Lung (tissue), 11 donors: ENCODE measurements at regions not wholly inside any gene's neighbourhood (a gene's known extent, or its start where the extent isn't known, plus 50 kb on each side); places are given as distances from the start of the nearest gene placed in this dataset.

ENCODE experiments used
- ATAC-seq: fragments of 200-7000 bp; cut with Tn5 transposase; one replicate; pipeline ENCODE4 v1.9.1; 2020; ENCODE audit warnings: moderate number of reproducible peaks; ENCODE audit not compliant: insufficient read depth, low FRiP score
- DNase-seq, 3 donors: peaks; one replicate each; pipeline ENCODE4 v3.0.0-alpha.2; 2013 to 2017
- H3K27ac ChIP-seq, 2 donors: one replicate each; pipeline ENCODE4 v1.5.1; 2013; ENCODE audit warnings: mild to moderate bottlenecking in 2 of 2, moderate library complexity in 2 of 2, control low read depth in 1 of 2, inconsistent platforms in 1 of 2, low read depth in 1 of 2, low read length in 1 of 2
- H3K27me3 ChIP-seq, 3 donors: one replicate each; pipeline ENCODE4 v1.5.1; 2013; ENCODE audit warnings: low read length in 2 of 3; ENCODE audit not compliant: control insufficient read depth in 3 of 3, insufficient read depth in 3 of 3
- H3K36me3 ChIP-seq, 4 donors: one replicate each; pipeline ENCODE4 v1.5.1; 2013; ENCODE audit warnings: low read length in 4 of 4, mild to moderate bottlenecking in 1 of 4, moderate library complexity in 1 of 4; ENCODE audit not compliant: control insufficient read depth in 4 of 4, insufficient read depth in 4 of 4
- H3K4me1 ChIP-seq, 5 donors: one replicate each; pipeline ENCODE4 v1.5.1; 2013; ENCODE audit warnings: low read length in 5 of 5, mild to moderate bottlenecking in 2 of 5, moderate library complexity in 1 of 5; ENCODE audit not compliant: control insufficient read depth in 5 of 5, insufficient read depth in 5 of 5
- H3K4me3 ChIP-seq: one replicate; pipeline ENCODE4 v1.5.1; 2013; ENCODE audit warnings: mild to moderate bottlenecking, control low read depth, moderate library complexity
- H3K9ac ChIP-seq, 2 donors: one replicate each; pipeline ENCODE4 v1.5.1; 2013; ENCODE audit warnings: low read length in 2 of 2, control low read depth in 1 of 2; ENCODE audit not compliant: insufficient read depth in 1 of 2
- H3K9me3 ChIP-seq, 4 donors: one replicate each; pipeline ENCODE4 v1.5.1; 2013; ENCODE audit warnings: low read length in 3 of 4, mild to moderate bottlenecking in 1 of 4, moderate library complexity in 1 of 4; ENCODE audit not compliant: control insufficient read depth in 4 of 4, insufficient read depth in 3 of 4
- WGBS, 2 donors: extraction: QIAGEN DNeasy Blood & Tissue Kit; methylation state at CpG; one replicate each; pipeline ENCODE4 v1.1.7; 2013; 5-methylcytosine and 5-hydroxymethylcytosine counted together
- TF ChIP-seq, protein P1 (sequence below): IDR thresholded peaks from 2 replicates; pipeline ENCODE4 v1.5.1; 2012; ENCODE audit warnings: mild to moderate bottlenecking; ENCODE audit errors: control extremely low read depth, extremely low read depth
- donor health status: control.
- donor health status: control.
- donor health status: Bipolar disorder and iron deficiency.
- donor health status: healthy.
- donor health status: DM: yes; HTN: yes; CAD: no.

GRCh38 chr10:112053895-112054294, 129.7 kb downstream of the GPAM start:
- no peak overlapping the region for H3K4me3 ChIP-seq
- ATAC-seq (no peak), DNase-seq (no peak)
- no peaks in the 10 kb centered on the region for H3K27me3 ChIP-seq
- TF ChIP-seq, protein P1, sequence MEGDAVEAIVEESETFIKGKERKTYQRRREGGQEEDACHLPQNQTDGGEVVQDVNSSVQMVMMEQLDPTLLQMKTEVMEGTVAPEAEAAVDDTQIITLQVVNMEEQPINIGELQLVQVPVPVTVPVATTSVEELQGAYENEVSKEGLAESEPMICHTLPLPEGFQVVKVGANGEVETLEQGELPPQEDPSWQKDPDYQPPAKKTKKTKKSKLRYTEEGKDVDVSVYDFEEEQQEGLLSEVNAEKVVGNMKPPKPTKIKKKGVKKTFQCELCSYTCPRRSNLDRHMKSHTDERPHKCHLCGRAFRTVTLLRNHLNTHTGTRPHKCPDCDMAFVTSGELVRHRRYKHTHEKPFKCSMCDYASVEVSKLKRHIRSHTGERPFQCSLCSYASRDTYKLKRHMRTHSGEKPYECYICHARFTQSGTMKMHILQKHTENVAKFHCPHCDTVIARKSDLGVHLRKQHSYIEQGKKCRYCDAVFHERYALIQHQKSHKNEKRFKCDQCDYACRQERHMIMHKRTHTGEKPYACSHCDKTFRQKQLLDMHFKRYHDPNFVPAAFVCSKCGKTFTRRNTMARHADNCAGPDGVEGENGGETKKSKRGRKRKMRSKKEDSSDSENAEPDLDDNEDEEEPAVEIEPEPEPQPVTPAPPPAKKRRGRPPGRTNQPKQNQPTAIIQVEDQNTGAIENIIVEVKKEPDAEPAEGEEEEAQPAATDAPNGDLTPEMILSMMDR = no peak
- H3K9me3 ChIP-seq = peaks cover 0 to 3% (median 0%) of the 10 kb centered on the region in 4 donors
- H3K9ac ChIP-seq = no peak overlapping the region
- H3K36me3 ChIP-seq = no peaks in the 10 kb centered on the region
- H3K4me1 ChIP-seq = no peaks in the 10 kb centered on the region
- no peak overlapping the region for H3K27ac ChIP-seq
- 77 to 83% methylated on average over 1 of the region's 1 CpG for WGBS, 2 donors

GRCh38 chr10:112054516-112054915, 129.0 kb downstream of the GPAM start:
- Histone ChIP-seq H3K9me3 (peaks cover 0 to 3% (median 0%) of the 10 kb centered on the region in 4 donors), H3K36me3 (no peaks in the 10 kb centered on the region), H3K27ac (no peak overlapping the region), H3K4me1 (no peaks in the 10 kb centered on the region), H3K9ac (no peak overlapping the region), H3K4me3 (no peak overlapping the region), H3K27me3 (no peaks in the 10 kb centered on the region)
- ATAC-seq (no peak), DNase-seq (no peak)
- TF ChIP-seq, protein P1 = no peak
- WGBS, 2 donors = 88 to 95% methylated on average over 5 of the region's 5 CpGs

DNA sequence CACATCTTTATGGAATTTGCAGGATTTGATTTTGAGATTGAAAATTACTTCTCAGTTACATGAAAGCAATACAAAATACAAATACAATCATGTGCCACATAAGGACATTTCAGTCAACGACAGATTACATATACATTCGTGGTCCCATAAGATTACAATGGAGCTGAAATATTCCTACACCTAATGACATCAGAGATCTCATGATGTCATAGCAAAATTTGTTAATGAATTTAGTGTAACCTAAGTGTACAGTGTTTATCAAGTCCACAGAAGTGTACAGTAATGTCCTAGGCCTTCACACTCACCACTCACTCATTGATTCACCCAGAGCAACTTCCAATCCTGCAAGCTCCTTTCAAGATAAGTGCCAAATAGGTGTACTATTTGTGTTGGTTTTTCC, 126.5 kb downstream of the GPAM start:
- WGBS, 2 donors = 89 to 91% methylated on average over 2 of the region's 2 CpGs
- ATAC-seq = no peak

DNA sequence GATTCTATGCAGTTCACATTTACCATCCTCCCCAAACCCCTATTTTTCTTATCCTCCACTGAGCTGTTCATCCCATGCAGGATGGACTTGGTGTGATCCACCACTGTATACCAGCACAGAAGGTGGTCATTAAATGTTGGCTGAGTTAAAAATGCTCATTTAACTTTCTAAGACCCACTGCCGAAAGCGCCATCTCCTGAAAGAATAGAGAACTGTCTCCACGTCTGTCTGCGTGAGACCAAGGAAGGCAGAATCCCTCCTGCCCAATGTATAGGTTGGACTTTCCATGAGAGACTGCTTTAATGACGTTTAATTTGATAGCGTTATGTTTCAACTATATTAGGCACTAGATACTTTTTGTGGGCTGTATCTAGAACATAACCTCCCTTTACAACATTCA, 124.3 kb downstream of the GPAM start:
- Histone ChIP-seq H3K27me3 (no peaks in the 10 kb centered on the region), H3K4me1 (no peaks in the 10 kb centered on the region), H3K9ac (no peak overlapping the region), H3K9me3 (peaks cover 0 to 3% (median 0%) of the 10 kb centered on the region in 4 donors), H3K27ac (no peak overlapping the region), H3K4me3 (no peak overlapping the region), H3K36me3 (no peaks in the 10 kb centered on the region)
- TF ChIP-seq, protein P1 = no peak
- 79 to 81% methylated on average over 6 of the region's 6 CpGs for whole genome bisulfite sequencing, 2 donors
- ATAC-seq (no peak), DNase-seq (no peak)

More for the DNA sequence above, 126.5 kb downstream of the GPAM start:
- H3K9me3 ChIP-seq = peaks cover 0 to 3% (median 0%) of the 10 kb centered on the region in 4 donors
- no peaks in the 10 kb centered on the region for H3K36me3 ChIP-seq
- H3K4me1 ChIP-seq = no peaks in the 10 kb centered on the region
- no peaks in the 10 kb centered on the region for H3K27me3 ChIP-seq
- no peak overlapping the region for H3K9ac ChIP-seq
- no peak overlapping the region for H3K4me3 ChIP-seq
- H3K27ac ChIP-seq = no peak overlapping the region
- DNase-seq = no peak
- TF ChIP-seq, protein P1 = no peak
